GM23338 (cell line): ENCODE measurements at regions not wholly inside any gene's neighbourhood (a gene's known extent, or its start where the extent isn't known, plus 50 kb on each side); places are given as distances from the start of the nearest gene placed in this dataset.

Experiments used
- ATAC-seq: fragments of 200-7000 bp; cut with Tn5 transposase; 3 replicates; pipeline ENCODE4 v1.9.1; 2020
- DNase-seq: peaks from one replicate; pipeline ENCODE4 v3.0.0-alpha.2; 2015; ENCODE audit warnings: low spot score
- H2AFZ ChIP-seq: fragments of 200-600 bp; sonication (generic); 2 replicates; pipeline ENCODE4 v1.8.0; 2016; ENCODE audit warnings: antibody characterized with exemption, mild to moderate bottlenecking, moderate library complexity
- H3F3A ChIP-seq: fragments of 200-600 bp; sonication (generic); replicated peaks from 2 replicates; pipeline ENCODE4 v1.8.0; 2017; ENCODE audit warnings: antibody characterized with exemption, mixed run types, low read depth
- H3K27ac ChIP-seq: fragments of 200-600 bp; sonication (generic); 2 replicates; pipeline ENCODE4 v1.6.1; 2016; ENCODE audit warnings: low read depth
- H3K27me3 ChIP-seq: fragments of 200-600 bp; sonication (generic); 2 replicates; pipeline ENCODE4 v1.8.0; 2016; ENCODE audit warnings: mild to moderate bottlenecking, mixed run types, moderate library complexity; ENCODE audit not compliant: insufficient read depth
- H3K36me3 ChIP-seq: fragments of 200-600 bp; sonication (generic); 2 replicates; pipeline ENCODE4 v1.8.0; 2016; ENCODE audit warnings: mild to moderate bottlenecking; ENCODE audit not compliant: insufficient read depth
- H3K4me1 ChIP-seq: fragments of 200-600 bp; sonication (generic); 2 replicates; pipeline ENCODE4 v1.8.0; 2016; ENCODE audit warnings: mild to moderate bottlenecking, moderate library complexity; ENCODE audit not compliant: insufficient read depth
- H3K4me2 ChIP-seq: fragments of 200-600 bp; sonication (generic); 2 replicates; pipeline ENCODE4 v1.7.1; 2017; ENCODE audit warnings: mixed run types
- H3K4me3 ChIP-seq: fragments of 200-600 bp; sonication (generic); 2 replicates; pipeline ENCODE4 v1.6.1; 2016; ENCODE audit warnings: mixed run types
- H3K79me2 ChIP-seq: fragments of 200-600 bp; sonication (generic); replicated peaks from 2 replicates; pipeline ENCODE4 v1.8.0; 2017; ENCODE audit warnings: mild to moderate bottlenecking; ENCODE audit not compliant: insufficient read depth
- H3K9me2 ChIP-seq: fragments of 200-600 bp; sonication (generic); 2 replicates; pipeline ENCODE4 v1.8.0; 2017; ENCODE audit not compliant: insufficient read depth
- H4K20me1 ChIP-seq: fragments of 200-600 bp; sonication (generic); replicated peaks from 2 replicates; pipeline ENCODE4 v1.8.0; 2017; ENCODE audit warnings: mild to moderate bottlenecking; ENCODE audit not compliant: insufficient read depth
- H3K27ac Mint-ChIP-seq: 2 replicates; pipeline ENCODE4 v1.8.0; 2020; ENCODE audit warnings: inconsistent platforms, mild to moderate bottlenecking, moderate library complexity, mixed read lengths
- H3K27me3 Mint-ChIP-seq: 3 replicates; pipeline ENCODE4 v1.8.0; 2022; ENCODE audit warnings: low read depth, mild to moderate bottlenecking, moderate library complexity, mixed read lengths, inconsistent platforms; ENCODE audit not compliant: insufficient read depth, poor library complexity
- H3K36me3 Mint-ChIP-seq: 3 replicates; pipeline ENCODE4 v1.8.0; 2021; ENCODE audit warnings: low read depth, mild to moderate bottlenecking, inconsistent platforms, moderate library complexity, mixed read lengths
- H3K4me1 Mint-ChIP-seq: 3 replicates; pipeline ENCODE4 v1.8.0; 2020; ENCODE audit warnings: mild to moderate bottlenecking, inconsistent platforms, mixed read lengths
- H3K4me3 Mint-ChIP-seq: 3 replicates; pipeline ENCODE4 v1.8.0; 2021; ENCODE audit warnings: moderate library complexity, mild to moderate bottlenecking, inconsistent platforms, mixed read lengths
- H3K9me3 Mint-ChIP-seq: 3 replicates; pipeline ENCODE4 v1.8.0; 2020; ENCODE audit warnings: moderate library complexity, mild to moderate bottlenecking, inconsistent platforms, mixed read lengths
- CREB1 ChIP-seq: fragments of 250-450 bp; sonication (Bioruptor Pico); IDR thresholded peaks from 2 replicates; pipeline ENCODE4 v1.5.0; 2020; ENCODE audit warnings: low read depth, mild to moderate bottlenecking, moderate library complexity
- CTCF ChIP-seq, 2 experiments: fragments of 200-600 bp in 1 of 2; sonication (generic) in 1 of 2; conservative IDR thresholded peaks; 2 replicates each; pipeline versions ENCODE4 v1.5.1 to v1.6.1; 2016 to 2017; ENCODE audit warnings: antibody characterized with exemption in 2 of 2, low read depth in 2 of 2, mild to moderate bottlenecking in 2 of 2, moderate library complexity in 1 of 2
- EZH2 ChIP-seq: fragments of 200-600 bp; sonication (generic); IDR thresholded peaks from one replicate; pipeline ENCODE4 v1.8.0; 2017; ENCODE audit warnings: antibody characterized with exemption, mild to moderate bottlenecking, low read depth; ENCODE audit not compliant: unreplicated experiment
- JUNB ChIP-seq: IDR thresholded peaks from one replicate; pipeline ENCODE4 v1.6.1; 2016; ENCODE audit warnings: antibody characterized with exemption; ENCODE audit not compliant: unreplicated experiment
- NANOG ChIP-seq: IDR thresholded peaks from 2 replicates; pipeline ENCODE4 v1.6.1; 2016; ENCODE audit warnings: antibody characterized with exemption, borderline replicate concordance
- POLR2AphosphoS5 ChIP-seq: IDR thresholded peaks from 2 replicates; pipeline ENCODE4 v1.6.1; 2016; ENCODE audit warnings: antibody characterized with exemption, low read depth
- REST ChIP-seq: IDR thresholded peaks from one replicate; pipeline ENCODE4 v1.6.1; 2018; ENCODE audit warnings: antibody characterized with exemption; ENCODE audit not compliant: unreplicated experiment
- STAT1 ChIP-seq: IDR thresholded peaks from one replicate; pipeline ENCODE4 v1.6.1; 2016; ENCODE audit warnings: antibody characterized with exemption; ENCODE audit not compliant: unreplicated experiment
- ZNF114 ChIP-seq: fragments of 250-450 bp; sonication (Bioruptor Pico); IDR thresholded peaks from 2 replicates; pipeline ENCODE4 v1.5.0; 2020; ENCODE audit warnings: mild to moderate bottlenecking, moderate library complexity
- ZNF331 ChIP-seq: fragments of 250-450 bp; sonication (Bioruptor Pico); IDR thresholded peaks from 2 replicates; pipeline ENCODE4 v1.5.0; 2020; ENCODE audit warnings: low read depth, mild to moderate bottlenecking, moderate library complexity
- TF ChIP-seq, protein P1 (sequence below): IDR thresholded peaks from 2 replicates; pipeline ENCODE4 v1.6.1; 2016; ENCODE audit warnings: antibody characterized with exemption

- no peaks in the 10 kb centered on the region for H3K36me3 Mint-ChIP-seq
- TF ChIP-seq EZH2 (no peak), CTCF (conservative IDR thresholded peaks at IDR 0.05; ENCODE audit: low read depth in 2 of 2) (no peak)
Observed at GRCh38 chr11:112398798-112399478, 138.3 kb upstream of the PLET1 start.

GRCh38 chr11:112400476-112401014 is 139.9 kb upstream of the PLET1 start:
- Histone ChIP-seq H3K36me3 (no peaks in the 10 kb centered on the region), H3K4me2 (no peak overlapping the region), H3K4me1 (no peaks in the 10 kb centered on the region), H3K9me2 (peaks cover 4% of the 10 kb centered on the region; the same call in 1 of the 2 replicates), H3K4me3 (no peak overlapping the region), H3F3A (no peaks in the 10 kb centered on the region), H3K27me3 (no peaks in the 10 kb centered on the region), H2AFZ (no peak overlapping the region), H3K27ac (no peak overlapping the region), H4K20me1 (no peaks in the 10 kb centered on the region), H3K79me2 (no peaks in the 10 kb centered on the region)
- no peaks in the 10 kb centered on the region for H3K4me1 Mint-ChIP-seq
- no peak for ATAC-seq
- no peak for DNase-seq
- no peaks in the 10 kb centered on the region for H3K9me3 Mint-ChIP-seq
- H3K36me3 Mint-ChIP-seq: no peaks in the 10 kb centered on the region
- no peak overlapping the region for H3K4me3 Mint-ChIP-seq
- H3K27ac Mint-ChIP-seq: no peak overlapping the region
- peaks cover 4% of the 10 kb centered on the region for H3K27me3 Mint-ChIP-seq
- no peak for TF ChIP-seq JUNB
- no peak for TF ChIP-seq STAT1
- TF ChIP-seq, protein P1, sequence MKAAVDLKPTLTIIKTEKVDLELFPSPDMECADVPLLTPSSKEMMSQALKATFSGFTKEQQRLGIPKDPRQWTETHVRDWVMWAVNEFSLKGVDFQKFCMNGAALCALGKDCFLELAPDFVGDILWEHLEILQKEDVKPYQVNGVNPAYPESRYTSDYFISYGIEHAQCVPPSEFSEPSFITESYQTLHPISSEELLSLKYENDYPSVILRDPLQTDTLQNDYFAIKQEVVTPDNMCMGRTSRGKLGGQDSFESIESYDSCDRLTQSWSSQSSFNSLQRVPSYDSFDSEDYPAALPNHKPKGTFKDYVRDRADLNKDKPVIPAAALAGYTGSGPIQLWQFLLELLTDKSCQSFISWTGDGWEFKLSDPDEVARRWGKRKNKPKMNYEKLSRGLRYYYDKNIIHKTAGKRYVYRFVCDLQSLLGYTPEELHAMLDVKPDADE: no peak
- no peak for TF ChIP-seq POLR2AphosphoS5
- no peak for TF ChIP-seq CREB1 (CRISPR knock-in tag)
- TF ChIP-seq ZNF331 (CRISPR knock-in tag): no peak
- TF ChIP-seq CTCF (conservative IDR thresholded peaks at IDR 0.05; ENCODE audit: low read depth in 2 of 2): no peak
- no peak for TF ChIP-seq ZNF114 (CRISPR knock-in tag)
- TF ChIP-seq NANOG: no peak
- TF ChIP-seq REST: no peak

More at GRCh38 chr11:112398798-112399478, 138.3 kb upstream of the PLET1 start:
- no peak overlapping the region for H3K27ac Mint-ChIP-seq
- Histone ChIP-seq H3F3A (no peaks in the 10 kb centered on the region), H2AFZ (no peak overlapping the region), H3K27ac (no peak overlapping the region), H3K9me2 (peaks cover 3% of the 10 kb centered on the region; the same call in 1 of the 2 replicates), H3K79me2 (no peaks in the 10 kb centered on the region), H3K4me3 (no peak overlapping the region), H3K4me2 (no peak overlapping the region), H4K20me1 (no peaks in the 10 kb centered on the region), H3K27me3 (no peaks in the 10 kb centered on the region), H3K4me1 (no peaks in the 10 kb centered on the region), H3K36me3 (no peaks in the 10 kb centered on the region)
- H3K9me3 Mint-ChIP-seq: no peaks in the 10 kb centered on the region
- DNase-seq (no peak), ATAC-seq (no peak)
- H3K4me1 Mint-ChIP-seq: no peaks in the 10 kb centered on the region
- H3K27me3 Mint-ChIP-seq: peaks cover 4% of the 10 kb centered on the region
- H3K4me3 Mint-ChIP-seq: no peak overlapping the region
